ENCODE measurements at regions not wholly inside any gene's neighbourhood (a gene's known extent, or its start where the extent isn't known, plus 50 kb on each side); places are given as distances from the start of the nearest gene placed in this dataset.

- Histone ChIP-seq H3K4me1 (no peaks in the 10 kb centered on the region), H3K4me3 (no peak overlapping the region), H3K27ac (no peak overlapping the region), H3K27me3 (no peaks in the 10 kb centered on the region), H3K36me3 (no peaks in the 10 kb centered on the region), H3K9me3 (no peaks in the 10 kb centered on the region)
- ATAC-seq, result no peak
- intact Hi-C loops (cut with DNase I), result no loop called here
- DNase-seq, result no peak
- TF ChIP-seq CTCF (IDR thresholded peaks at IDR 0.05), result no peak
- no peak for FAIRE-seq
Observed at GRCh38 chr6:92161953-92162352, 1257.4 kb downstream of the EPHA7 start.

GRCh38 chr6:92160226-92160625 lies 1259.1 kb downstream of the EPHA7 start:
- H3K36me3 ChIP-seq, result no peaks in the 10 kb centered on the region
- DNase-seq (no peak), FAIRE-seq (no peak), ATAC-seq (no peak)
- WGBS, 2 donors, result 64 to 80% methylated on average over 3 of the region's 3 CpGs
- H3K4me3 ChIP-seq, result no peak overlapping the region
- intact Hi-C loops (cut with DNase I), result no loop called here
- no peaks in the 10 kb centered on the region for H3K4me1 ChIP-seq
- no peak overlapping the region for H3K27ac ChIP-seq
- no peak for TF ChIP-seq CTCF (IDR thresholded peaks at IDR 0.05)
- H3K27me3 ChIP-seq, result no peaks in the 10 kb centered on the region
- no peaks in the 10 kb centered on the region for H3K9me3 ChIP-seq

- H3K27me3 ChIP-seq, result no peaks in the 10 kb centered on the region
- H3K27ac ChIP-seq, result no peak overlapping the region
- no peaks in the 10 kb centered on the region for H3K36me3 ChIP-seq
- ATAC-seq (no peak), FAIRE-seq (no peak), DNase-seq (no peak)
- no peak overlapping the region for H3K4me3 ChIP-seq
- no peak for TF ChIP-seq CTCF (IDR thresholded peaks at IDR 0.05)
- H3K9me3 ChIP-seq, result no peaks in the 10 kb centered on the region
- no peaks in the 10 kb centered on the region for H3K4me1 ChIP-seq
- 53 to 74% methylated on average over 2 of the region's 2 CpGs for WGBS, 2 donors
- intact Hi-C loops (cut with DNase I), result no loop called here
Observed at GRCh38 chr6:92159046-92159445, 1260.3 kb downstream of the EPHA7 start.

- no peaks in the 10 kb centered on the region for H3K4me1 ChIP-seq
- no peak for ATAC-seq
- no peak overlapping the region for H3K27ac ChIP-seq
- no peaks in the 10 kb centered on the region for H3K9me3 ChIP-seq
- intact Hi-C loops (cut with DNase I), result no loop called here
- no peaks in the 10 kb centered on the region for H3K36me3 ChIP-seq
- no peaks in the 10 kb centered on the region for H3K27me3 ChIP-seq
- no peak for TF ChIP-seq CTCF (IDR thresholded peaks at IDR 0.05)
- H3K4me3 ChIP-seq, result no peak overlapping the region
- FAIRE-seq, result no peak
- DNase-seq, result no peak
Observed at GRCh38 chr6:92150553-92150952, 1268.8 kb downstream of the EPHA7 start.

GRCh38 chr6:92147246-92147645 lies 1272.1 kb downstream of the EPHA7 start:
- Histone ChIP-seq H3K4me3 (no peak overlapping the region), H3K9me3 (no peaks in the 10 kb centered on the region), H3K36me3 (no peaks in the 10 kb centered on the region), H3K4me1 (no peaks in the 10 kb centered on the region), H3K27me3 (no peaks in the 10 kb centered on the region), H3K27ac (no peak overlapping the region)
- DNase-seq, result no peak
- TF ChIP-seq CTCF (IDR thresholded peaks at IDR 0.05), result no peak
- no peak for FAIRE-seq
- ATAC-seq, result no peak
- intact Hi-C loops (cut with DNase I), result no loop called here
- 71 to 83% methylated on average over 1 of the region's 1 CpG for WGBS, 2 donors
